SK-N-SH treated with all-trans-retinoic acid at 6 μM for 48 hours (cell line): ENCODE measurements at regions not wholly inside any gene's neighbourhood (a gene's known extent, or its start where the extent isn't known, plus 50 kb on each side); places are given as distances from the start of the nearest gene placed in this dataset.

Experiments
- ARNTL ChIP-seq: fragments of 450-650 bp; formaldehyde crosslinking; IDR thresholded peaks from 2 replicates; pipeline ENCODE4 v1.5.0; 2020; ENCODE audit warnings: low read depth, mild to moderate bottlenecking, moderate library complexity, borderline replicate concordance
- CSRNP3 ChIP-seq: fragments of 250-450 bp; sonication (Bioruptor Pico); IDR thresholded peaks from 2 replicates; pipeline ENCODE4 v1.5.1; 2021; ENCODE audit warnings: mild to moderate bottlenecking, moderate library complexity
- ESRRG ChIP-seq: fragments of 250-450 bp; sonication (Bioruptor Pico); IDR thresholded peaks from 2 replicates; pipeline ENCODE4 v1.6.1; 2021; ENCODE audit warnings: mild to moderate bottlenecking
- GLIS3 ChIP-seq: fragments of 250-450 bp; sonication (Bioruptor Pico); IDR thresholded peaks from 2 replicates; pipeline ENCODE4 v1.5.0; 2020; ENCODE audit warnings: mild to moderate bottlenecking, moderate library complexity
- PPARA ChIP-seq: fragments of 250-450 bp; sonication (Bioruptor Pico); IDR thresholded peaks from 2 replicates; pipeline ENCODE4 v1.5.0; 2020; ENCODE audit warnings: mild to moderate bottlenecking, borderline replicate concordance
- ZC3H10 ChIP-seq: fragments of 250-450 bp; sonication (Bioruptor Pico); IDR thresholded peaks from 2 replicates; pipeline ENCODE4 v1.5.1; 2021; ENCODE audit warnings: mild to moderate bottlenecking, moderate library complexity
- ZFP3 ChIP-seq: fragments of 250-450 bp; sonication (Bioruptor Pico); IDR thresholded peaks from 2 replicates; pipeline ENCODE4 v1.5.0; 2020; ENCODE audit warnings: mild to moderate bottlenecking, moderate library complexity
- ZNF8 ChIP-seq: fragments of 450-650 bp; formaldehyde crosslinking; IDR thresholded peaks from 2 replicates; pipeline ENCODE4 v1.5.0; 2020; ENCODE audit warnings: mild to moderate bottlenecking, moderate library complexity

GRCh38 chr5:130268489-130268888 lies 364.2 kb downstream of the CHSY3 start:
- TF ChIP-seq ARNTL (CRISPR knock-in tag), result no peak
- TF ChIP-seq GLIS3 (CRISPR knock-in tag), result no peak
- TF ChIP-seq ZC3H10 (CRISPR knock-in tag), result no peak
- TF ChIP-seq ESRRG (CRISPR knock-in tag), result no peak
- no peak for TF ChIP-seq ZNF8
- TF ChIP-seq ZFP3, result no peak
- no peak for TF ChIP-seq PPARA (CRISPR knock-in tag)
- no peak for TF ChIP-seq CSRNP3 (CRISPR knock-in tag)
